SK-N-SH treated with all-trans-retinoic acid at 6 μM for 48 hours (cell line): ENCODE measurements at regions not wholly inside any gene's neighbourhood (a gene's known extent, or its start where the extent isn't known, plus 50 kb on each side); places are given as distances from the start of the nearest gene placed in this dataset.

Experiments
- ATAC-seq: fragments of 200-7000 bp; cut with Tn5 transposase; 3 replicates; pipeline ENCODE4 v1.9.1; 2020; ENCODE audit warnings: mild to moderate bottlenecking, moderate library complexity
- ARNTL ChIP-seq: fragments of 450-650 bp; formaldehyde crosslinking; IDR thresholded peaks from 2 replicates; pipeline ENCODE4 v1.5.0; 2020; ENCODE audit warnings: low read depth, mild to moderate bottlenecking, moderate library complexity, borderline replicate concordance
- BACH2 ChIP-seq: fragments of 250-450 bp; sonication (Bioruptor Pico); IDR thresholded peaks from 2 replicates; pipeline ENCODE4 v1.9.0; 2021; ENCODE audit warnings: mild to moderate bottlenecking, borderline replicate concordance
- CSDC2 ChIP-seq: fragments of 250-450 bp; sonication (Bioruptor Pico); IDR thresholded peaks from 2 replicates; pipeline ENCODE4 v1.5.0; 2020; ENCODE audit warnings: mild to moderate bottlenecking, moderate library complexity
- ESRRG ChIP-seq: fragments of 250-450 bp; sonication (Bioruptor Pico); IDR thresholded peaks from 2 replicates; pipeline ENCODE4 v1.6.1; 2021; ENCODE audit warnings: mild to moderate bottlenecking
- ISL1 ChIP-seq: fragments of 250-450 bp; sonication (Bioruptor Pico); IDR thresholded peaks from 2 replicates; pipeline ENCODE4 v2.1.2; 2022; ENCODE audit warnings: mild to moderate bottlenecking, moderate library complexity
- OSR1 ChIP-seq: fragments of 250-450 bp; sonication (Bioruptor Pico); IDR thresholded peaks from 2 replicates; pipeline ENCODE4 v1.8.0; 2022; ENCODE audit warnings: moderate library complexity, mild to moderate bottlenecking, inconsistent platforms
- RARB ChIP-seq: fragments of 250-450 bp; sonication (Bioruptor Pico); IDR thresholded peaks from 2 replicates; pipeline ENCODE4 v1.8.0; 2021; ENCODE audit warnings: mild to moderate bottlenecking, moderate library complexity
- TCF4 ChIP-seq: fragments of 250-450 bp; sonication (Bioruptor Pico); IDR thresholded peaks from 2 replicates; pipeline ENCODE4 v1.8.0; 2021; ENCODE audit warnings: mild to moderate bottlenecking, moderate library complexity, borderline replicate concordance
- TOX ChIP-seq: fragments of 250-450 bp; sonication (Bioruptor Pico); IDR thresholded peaks from 2 replicates; pipeline ENCODE4 v1.8.0; 2021; ENCODE audit warnings: mild to moderate bottlenecking, moderate library complexity, borderline replicate concordance
- ZC3H10 ChIP-seq: fragments of 250-450 bp; sonication (Bioruptor Pico); IDR thresholded peaks from 2 replicates; pipeline ENCODE4 v1.5.1; 2021; ENCODE audit warnings: mild to moderate bottlenecking, moderate library complexity
- ZFP3 ChIP-seq: fragments of 250-450 bp; sonication (Bioruptor Pico); IDR thresholded peaks from 2 replicates; pipeline ENCODE4 v1.5.0; 2020; ENCODE audit warnings: mild to moderate bottlenecking, moderate library complexity
- ZFP30 ChIP-seq: fragments of 450-650 bp; formaldehyde crosslinking; IDR thresholded peaks from 2 replicates; pipeline ENCODE4 v1.5.0; 2022; ENCODE audit warnings: mild to moderate bottlenecking, moderate library complexity
- ZNF70 ChIP-seq: fragments of 450-650 bp; formaldehyde crosslinking; IDR thresholded peaks from 2 replicates; pipeline ENCODE4 v1.5.0; 2020; ENCODE audit warnings: mild to moderate bottlenecking, moderate library complexity
- ZNF8 ChIP-seq: fragments of 450-650 bp; formaldehyde crosslinking; IDR thresholded peaks from 2 replicates; pipeline ENCODE4 v1.5.0; 2020; ENCODE audit warnings: mild to moderate bottlenecking, moderate library complexity
- TF ChIP-seq, protein P1 (sequence below): fragments of 250-450 bp; sonication (Bioruptor Pico); IDR thresholded peaks from 2 replicates; pipeline ENCODE4 v1.8.0; 2021; ENCODE audit warnings: low read depth, mild to moderate bottlenecking, moderate library complexity, borderline replicate concordance
- TF ChIP-seq, protein P2 (sequence below): fragments of 250-450 bp; sonication (Bioruptor Pico); IDR thresholded peaks from 2 replicates; pipeline ENCODE4 v1.5.1; 2021; ENCODE audit warnings: mild to moderate bottlenecking, moderate library complexity
- TF ChIP-seq, protein P3 (sequence below): fragments of 250-450 bp; sonication (Bioruptor Pico); IDR thresholded peaks from 2 replicates; pipeline ENCODE4 v1.8.0; 2020; ENCODE audit warnings: mild to moderate bottlenecking, moderate library complexity, borderline replicate concordance
- TF ChIP-seq, protein P4 (sequence below): fragments of 250-450 bp; sonication (Bioruptor Pico); IDR thresholded peaks from 2 replicates; pipeline ENCODE4 v1.5.0; 2020; ENCODE audit warnings: mild to moderate bottlenecking, moderate library complexity

DNA sequence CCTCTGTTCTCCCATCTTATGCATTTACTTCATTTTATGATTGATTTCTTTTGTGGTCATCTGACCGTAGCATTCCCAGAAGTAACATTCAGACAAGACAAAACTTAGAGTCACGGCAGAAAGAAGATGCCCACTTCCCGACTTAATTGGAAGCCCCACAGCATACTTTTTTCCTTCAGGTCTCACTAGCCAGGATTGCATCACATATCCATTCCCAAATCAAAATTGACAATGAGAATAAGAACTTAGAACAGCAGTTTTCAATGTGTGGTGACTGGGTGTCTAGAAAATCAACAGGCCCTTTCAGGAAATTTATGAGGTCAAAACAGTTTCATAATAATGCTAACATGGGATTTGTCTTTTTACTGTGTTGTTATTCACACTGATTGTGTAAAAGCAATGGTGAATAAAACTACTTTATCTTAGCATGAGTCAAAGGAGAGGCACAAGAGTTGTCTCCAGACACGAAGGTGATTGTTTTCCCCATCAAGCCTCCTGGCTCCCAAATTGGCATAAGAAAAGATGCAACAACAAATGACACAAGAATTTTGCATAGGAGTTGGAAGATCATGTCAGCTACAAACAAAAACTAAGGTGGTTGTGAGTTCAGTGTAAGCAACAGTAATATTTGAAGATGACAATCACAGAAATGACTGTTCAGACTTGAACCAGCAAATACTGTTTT, 493.9 kb downstream of the HTR7 start:
- ATAC-seq = no peak
- TF ChIP-seq BACH2 (CRISPR knock-in tag) = no peak
- TF ChIP-seq ISL1 (CRISPR knock-in tag) = no peak
- TF ChIP-seq, protein P1, sequence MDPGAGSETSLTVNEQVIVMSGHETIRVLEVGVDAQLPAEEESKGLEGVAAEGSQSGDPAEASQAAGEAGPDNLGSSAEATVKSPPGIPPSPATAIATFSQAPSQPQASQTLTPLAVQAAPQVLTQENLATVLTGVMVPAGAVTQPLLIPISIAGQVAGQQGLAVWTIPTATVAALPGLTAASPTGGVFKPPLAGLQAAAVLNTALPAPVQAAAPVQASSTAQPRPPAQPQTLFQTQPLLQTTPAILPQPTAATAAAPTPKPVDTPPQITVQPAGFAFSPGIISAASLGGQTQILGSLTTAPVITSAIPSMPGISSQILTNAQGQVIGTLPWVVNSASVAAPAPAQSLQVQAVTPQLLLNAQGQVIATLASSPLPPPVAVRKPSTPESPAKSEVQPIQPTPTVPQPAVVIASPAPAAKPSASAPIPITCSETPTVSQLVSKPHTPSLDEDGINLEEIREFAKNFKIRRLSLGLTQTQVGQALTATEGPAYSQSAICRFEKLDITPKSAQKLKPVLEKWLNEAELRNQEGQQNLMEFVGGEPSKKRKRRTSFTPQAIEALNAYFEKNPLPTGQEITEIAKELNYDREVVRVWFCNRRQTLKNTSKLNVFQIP (CRISPR knock-in tag) = no peak
- no peak for TF ChIP-seq ZFP30 (CRISPR knock-in tag)
- TF ChIP-seq, protein P2, sequence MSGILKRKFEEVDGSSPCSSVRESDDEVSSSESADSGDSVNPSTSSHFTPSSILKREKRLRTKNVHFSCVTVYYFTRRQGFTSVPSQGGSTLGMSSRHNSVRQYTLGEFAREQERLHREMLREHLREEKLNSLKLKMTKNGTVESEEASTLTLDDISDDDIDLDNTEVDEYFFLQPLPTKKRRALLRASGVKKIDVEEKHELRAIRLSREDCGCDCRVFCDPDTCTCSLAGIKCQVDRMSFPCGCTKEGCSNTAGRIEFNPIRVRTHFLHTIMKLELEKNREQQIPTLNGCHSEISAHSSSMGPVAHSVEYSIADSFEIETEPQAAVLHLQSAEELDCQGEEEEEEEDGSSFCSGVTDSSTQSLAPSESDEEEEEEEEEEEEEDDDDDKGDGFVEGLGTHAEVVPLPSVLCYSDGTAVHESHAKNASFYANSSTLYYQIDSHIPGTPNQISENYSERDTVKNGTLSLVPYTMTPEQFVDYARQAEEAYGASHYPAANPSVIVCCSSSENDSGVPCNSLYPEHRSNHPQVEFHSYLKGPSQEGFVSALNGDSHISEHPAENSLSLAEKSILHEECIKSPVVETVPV = no peak
- TF ChIP-seq, protein P3, sequence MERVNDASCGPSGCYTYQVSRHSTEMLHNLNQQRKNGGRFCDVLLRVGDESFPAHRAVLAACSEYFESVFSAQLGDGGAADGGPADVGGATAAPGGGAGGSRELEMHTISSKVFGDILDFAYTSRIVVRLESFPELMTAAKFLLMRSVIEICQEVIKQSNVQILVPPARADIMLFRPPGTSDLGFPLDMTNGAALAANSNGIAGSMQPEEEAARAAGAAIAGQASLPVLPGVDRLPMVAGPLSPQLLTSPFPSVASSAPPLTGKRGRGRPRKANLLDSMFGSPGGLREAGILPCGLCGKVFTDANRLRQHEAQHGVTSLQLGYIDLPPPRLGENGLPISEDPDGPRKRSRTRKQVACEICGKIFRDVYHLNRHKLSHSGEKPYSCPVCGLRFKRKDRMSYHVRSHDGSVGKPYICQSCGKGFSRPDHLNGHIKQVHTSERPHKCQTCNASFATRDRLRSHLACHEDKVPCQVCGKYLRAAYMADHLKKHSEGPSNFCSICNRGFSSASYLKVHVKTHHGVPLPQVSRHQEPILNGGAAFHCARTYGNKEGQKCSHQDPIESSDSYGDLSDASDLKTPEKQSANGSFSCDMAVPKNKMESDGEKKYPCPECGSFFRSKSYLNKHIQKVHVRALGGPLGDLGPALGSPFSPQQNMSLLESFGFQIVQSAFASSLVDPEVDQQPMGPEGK = no peak
- TF ChIP-seq RARB (CRISPR knock-in tag) = no peak
- no peak for TF ChIP-seq ZFP3 (CRISPR knock-in tag)
- no peak for TF ChIP-seq OSR1 (CRISPR knock-in tag)

DNA sequence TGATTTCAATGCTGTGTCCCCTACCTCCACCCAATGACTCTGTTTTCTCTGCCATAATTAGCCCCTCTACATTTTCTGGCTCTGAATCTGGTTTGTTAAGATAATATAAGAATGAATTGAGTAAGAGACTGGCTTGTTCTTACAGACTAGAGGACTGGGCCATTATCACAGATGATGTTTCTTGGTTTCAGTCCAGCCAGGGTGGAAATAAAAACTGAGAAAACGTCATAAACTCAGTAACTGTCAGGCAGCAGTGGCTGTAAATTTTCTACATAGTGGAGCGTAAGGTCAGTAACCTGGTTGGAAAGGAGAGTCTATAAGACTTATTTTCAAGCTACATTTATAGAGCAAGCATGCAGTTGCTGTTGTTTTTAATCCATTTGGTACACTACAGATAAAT, 485.4 kb downstream of the HTR7 start:
- TF ChIP-seq BACH2 (CRISPR knock-in tag) (no peak), ZNF8 (CRISPR knock-in tag) (no peak), ZNF70 (CRISPR knock-in tag) (no peak), ARNTL (no peak), ZC3H10 (CRISPR knock-in tag) (no peak), OSR1 (CRISPR knock-in tag) (no peak), RARB (CRISPR knock-in tag) (no peak), TCF4 (CRISPR knock-in tag) (no peak), ZFP3 (CRISPR knock-in tag) (no peak), CSDC2 (CRISPR knock-in tag) (no peak)
- TF ChIP-seq, protein P2 = no peak
- TF ChIP-seq, protein P3 = no peak
- TF ChIP-seq, all 23 proteins: peak for 0
- no peak for ATAC-seq

DNA sequence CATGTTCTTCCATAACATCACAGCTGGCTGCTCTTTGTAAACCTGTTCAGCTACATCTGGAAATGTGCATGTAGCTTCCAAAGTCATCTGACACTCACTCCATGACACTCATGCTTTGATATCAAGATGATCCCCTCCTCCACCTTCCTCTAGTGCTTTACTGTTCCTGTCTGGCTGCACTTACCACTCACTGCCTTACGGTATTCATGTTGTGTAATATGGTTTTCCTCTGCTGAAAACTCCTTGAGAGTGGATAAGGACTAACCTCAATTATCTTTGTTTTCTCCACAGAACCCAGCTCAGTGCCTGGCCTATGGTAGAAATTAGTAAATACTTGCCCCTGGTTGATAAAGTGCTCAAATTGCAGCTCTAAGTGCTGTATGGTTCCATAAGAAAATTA, 483.9 kb downstream of the HTR7 start:
- ATAC-seq = no peak
- TF ChIP-seq ISL1 (CRISPR knock-in tag) (no peak), ARNTL (no peak)
- TF ChIP-seq, protein P3 = no peak

DNA sequence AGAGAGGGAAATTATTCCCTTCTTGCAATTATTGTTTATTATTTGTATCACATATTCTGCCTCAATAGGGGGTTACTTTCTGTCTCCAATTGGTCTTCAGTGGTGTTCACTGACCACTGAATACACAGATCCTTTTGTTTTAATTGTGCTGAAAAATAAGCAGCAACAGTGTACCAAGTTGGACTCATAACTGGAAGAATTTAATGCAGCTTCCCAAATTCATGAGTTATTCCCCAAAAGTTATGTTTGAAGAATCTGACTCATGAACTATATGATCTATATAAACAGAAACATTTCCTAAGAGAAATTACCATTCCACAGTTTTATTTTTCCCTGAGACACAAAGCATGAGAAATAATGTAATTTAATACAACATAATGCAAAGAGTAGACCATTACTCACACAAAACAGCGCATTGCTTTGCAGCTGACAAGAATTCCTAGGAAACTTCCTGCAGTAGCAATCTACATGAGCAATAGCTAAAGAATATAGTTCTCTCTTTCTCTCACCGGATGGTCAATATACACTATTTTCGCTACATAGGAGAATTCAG, 479.2 kb downstream of the HTR7 start:
- ATAC-seq = no peak
- no peak for TF ChIP-seq RARB (CRISPR knock-in tag)
- no peak for TF ChIP-seq TOX (CRISPR knock-in tag)
- TF ChIP-seq ZFP30 (CRISPR knock-in tag) = no peak
- TF ChIP-seq, protein P4, sequence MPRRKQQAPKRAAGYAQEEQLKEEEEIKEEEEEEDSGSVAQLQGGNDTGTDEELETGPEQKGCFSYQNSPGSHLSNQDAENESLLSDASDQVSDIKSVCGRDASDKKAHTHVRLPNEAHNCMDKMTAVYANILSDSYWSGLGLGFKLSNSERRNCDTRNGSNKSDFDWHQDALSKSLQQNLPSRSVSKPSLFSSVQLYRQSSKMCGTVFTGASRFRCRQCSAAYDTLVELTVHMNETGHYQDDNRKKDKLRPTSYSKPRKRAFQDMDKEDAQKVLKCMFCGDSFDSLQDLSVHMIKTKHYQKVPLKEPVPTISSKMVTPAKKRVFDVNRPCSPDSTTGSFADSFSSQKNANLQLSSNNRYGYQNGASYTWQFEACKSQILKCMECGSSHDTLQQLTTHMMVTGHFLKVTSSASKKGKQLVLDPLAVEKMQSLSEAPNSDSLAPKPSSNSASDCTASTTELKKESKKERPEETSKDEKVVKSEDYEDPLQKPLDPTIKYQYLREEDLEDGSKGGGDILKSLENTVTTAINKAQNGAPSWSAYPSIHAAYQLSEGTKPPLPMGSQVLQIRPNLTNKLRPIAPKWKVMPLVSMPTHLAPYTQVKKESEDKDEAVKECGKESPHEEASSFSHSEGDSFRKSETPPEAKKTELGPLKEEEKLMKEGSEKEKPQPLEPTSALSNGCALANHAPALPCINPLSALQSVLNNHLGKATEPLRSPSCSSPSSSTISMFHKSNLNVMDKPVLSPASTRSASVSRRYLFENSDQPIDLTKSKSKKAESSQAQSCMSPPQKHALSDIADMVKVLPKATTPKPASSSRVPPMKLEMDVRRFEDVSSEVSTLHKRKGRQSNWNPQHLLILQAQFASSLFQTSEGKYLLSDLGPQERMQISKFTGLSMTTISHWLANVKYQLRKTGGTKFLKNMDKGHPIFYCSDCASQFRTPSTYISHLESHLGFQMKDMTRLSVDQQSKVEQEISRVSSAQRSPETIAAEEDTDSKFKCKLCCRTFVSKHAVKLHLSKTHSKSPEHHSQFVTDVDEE (CRISPR knock-in tag) = no peak
- no peak for TF ChIP-seq ARNTL
- TF ChIP-seq ESRRG (CRISPR knock-in tag) = no peak
- TF ChIP-seq ISL1 (CRISPR knock-in tag) = no peak
- TF ChIP-seq ZFP3 (CRISPR knock-in tag) = no peak
